Umbilical cord (tissue), 1 donor: ENCODE measurements at regions not wholly inside any gene's neighbourhood (a gene's known extent, or its start where the extent isn't known, plus 50 kb on each side); places are given as distances from the start of the nearest gene placed in this dataset.

Experiments
- DNase-seq: peaks from one replicate; pipeline ENCODE4 v3.0.0-alpha.2; 2015; ENCODE audit warnings: low spot score

GRCh38 chr2:129329574-129329973 is 649.9 kb upstream of the RAB6C start:
- no peak for DNase-seq

DNA sequence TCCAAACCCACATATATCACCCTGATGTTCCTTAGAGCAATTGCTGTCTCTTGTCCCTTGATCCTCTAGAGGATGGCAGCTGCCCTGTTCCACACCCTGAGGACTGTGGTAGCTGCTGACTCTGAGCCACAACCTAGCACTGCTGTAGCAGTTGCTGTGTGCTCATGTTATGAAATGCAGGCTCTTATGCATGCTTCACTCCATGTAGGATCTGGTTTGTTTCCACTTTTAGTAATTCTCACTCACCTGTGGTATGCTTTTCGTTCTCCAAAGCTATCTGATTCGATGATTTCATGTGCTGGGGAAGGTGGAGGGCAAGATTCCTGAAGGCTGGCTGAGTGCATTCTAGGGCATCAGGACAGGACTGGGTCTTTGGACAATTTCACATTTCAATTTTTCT is 649.0 kb upstream of the RAB6C start:
- DNase-seq = no peak

DNA sequence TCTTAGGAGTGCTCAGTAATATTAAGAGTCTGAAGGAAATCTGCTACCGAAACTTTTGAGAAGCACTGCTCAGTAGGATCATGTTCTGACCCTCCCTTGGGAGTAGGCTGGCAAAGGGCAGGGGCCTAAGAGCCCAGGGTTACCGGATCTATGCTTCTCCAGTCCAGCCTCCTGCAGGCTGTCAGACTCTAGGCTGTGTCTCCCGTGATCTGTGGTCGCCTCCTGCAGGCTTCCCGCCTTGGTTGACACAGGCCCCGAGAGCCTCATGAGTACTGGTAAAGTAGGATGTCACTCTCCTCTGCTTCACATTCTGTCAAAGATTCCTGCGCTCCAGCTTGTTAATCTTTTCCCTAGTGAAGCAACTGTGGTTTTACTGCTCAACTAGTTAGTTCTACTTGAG is 647.8 kb upstream of the RAB6C start:
- no peak for DNase-seq

- no peak for DNase-seq
Measured at GRCh38 chr2:129334128-129334527, 645.3 kb upstream of the RAB6C start.

- DNase-seq = no peak
Measured at GRCh38 chr2:129334696-129335410, 644.6 kb upstream of the RAB6C start.

DNA sequence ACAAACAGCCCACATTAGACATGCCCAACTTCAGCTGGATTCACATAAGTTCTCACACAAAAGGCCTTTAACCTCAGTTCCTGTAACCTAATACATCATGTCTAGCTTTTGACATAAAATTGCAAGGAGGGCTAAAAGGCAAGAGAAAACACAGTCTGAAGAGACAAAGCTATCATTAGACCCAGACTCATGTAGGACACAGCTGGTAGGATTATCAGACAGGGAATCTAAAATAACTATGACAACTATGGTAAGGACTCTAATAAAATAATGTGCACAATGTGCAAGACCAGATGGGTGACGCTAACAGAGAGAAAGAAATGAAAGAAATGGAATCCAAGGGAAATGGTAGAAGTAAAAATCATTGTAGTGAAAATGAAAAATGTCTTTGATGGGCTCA is 643.2 kb upstream of the RAB6C start:
- no peak for DNase-seq

DNA sequence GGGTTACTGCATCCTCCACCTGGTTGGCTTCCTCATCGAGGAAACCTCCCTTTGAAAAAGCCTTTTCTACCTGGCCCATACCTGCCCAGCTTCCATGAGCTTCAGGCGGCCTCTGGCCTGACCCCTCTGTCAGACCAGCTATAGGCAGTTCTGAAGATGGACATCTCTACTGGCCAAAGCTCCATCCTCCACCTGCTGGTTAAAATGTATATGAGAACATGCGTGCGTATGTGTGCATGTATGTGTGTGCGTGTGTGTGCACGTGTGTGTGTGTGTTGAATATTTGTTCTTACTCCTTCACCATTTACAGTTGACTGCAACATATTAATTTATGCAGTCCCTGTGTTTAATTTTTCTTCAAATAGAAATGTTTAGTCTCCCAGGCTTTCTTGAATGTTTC is 642.4 kb upstream of the RAB6C start:
- DNase-seq = no peak

- no peak for DNase-seq
Measured at GRCh38 chr2:129345540-129345939, 633.9 kb upstream of the RAB6C start.

DNA sequence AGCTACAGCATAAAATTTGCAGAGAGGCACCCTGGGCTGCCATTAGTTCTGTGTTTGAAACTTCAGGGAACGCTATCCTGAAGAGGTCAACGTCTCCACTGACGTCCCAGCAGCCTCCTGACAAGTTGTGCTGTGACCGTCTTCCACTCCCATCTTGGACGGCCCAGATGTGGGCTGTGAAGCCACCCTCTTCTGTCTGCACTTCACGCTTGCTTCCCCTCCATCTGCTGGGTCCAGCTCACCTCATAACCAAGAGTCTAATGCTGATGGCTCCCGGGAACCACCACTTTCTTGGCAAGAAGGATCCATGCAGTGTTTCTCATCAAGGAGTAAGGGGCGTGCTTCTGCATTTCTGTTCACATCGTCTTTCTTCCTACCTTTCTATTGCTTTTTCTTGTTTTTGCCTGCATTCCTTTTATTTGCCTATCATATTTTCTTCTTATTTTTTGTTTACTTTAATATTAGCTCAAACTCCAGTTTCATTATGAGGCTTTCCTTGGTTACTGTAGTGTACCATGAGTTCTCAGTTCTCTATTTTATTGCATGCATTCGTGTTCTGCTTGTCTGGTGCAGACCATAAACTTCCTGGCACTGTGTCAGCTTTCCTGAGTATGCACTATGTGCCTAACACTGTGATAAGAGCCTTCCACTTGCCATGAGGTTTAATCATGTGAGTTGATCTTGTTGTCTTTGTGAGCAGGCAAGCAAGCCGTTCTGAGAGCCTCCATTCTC is 631.8 kb upstream of the RAB6C start:
- DNase-seq = peak; percentile 5

DNA sequence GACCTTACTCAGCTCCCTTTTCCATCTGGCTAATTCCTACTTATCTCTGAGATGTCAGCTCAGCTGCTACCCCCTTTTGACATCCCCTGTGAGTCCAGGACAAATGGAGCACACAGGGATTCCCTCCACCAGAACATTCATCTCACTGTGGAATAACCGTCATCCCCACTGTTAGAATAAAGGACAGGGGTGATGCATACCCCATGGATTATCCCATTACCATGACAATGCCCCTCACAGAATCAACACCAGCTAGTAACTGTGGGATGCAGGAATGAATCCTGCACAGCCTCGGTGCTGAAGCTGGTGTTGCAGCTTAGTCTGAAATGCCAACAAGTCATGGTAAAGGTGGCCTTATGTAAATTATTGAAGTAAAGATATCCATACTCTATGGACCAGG is 624.8 kb upstream of the RAB6C start:
- no peak for DNase-seq

DNA sequence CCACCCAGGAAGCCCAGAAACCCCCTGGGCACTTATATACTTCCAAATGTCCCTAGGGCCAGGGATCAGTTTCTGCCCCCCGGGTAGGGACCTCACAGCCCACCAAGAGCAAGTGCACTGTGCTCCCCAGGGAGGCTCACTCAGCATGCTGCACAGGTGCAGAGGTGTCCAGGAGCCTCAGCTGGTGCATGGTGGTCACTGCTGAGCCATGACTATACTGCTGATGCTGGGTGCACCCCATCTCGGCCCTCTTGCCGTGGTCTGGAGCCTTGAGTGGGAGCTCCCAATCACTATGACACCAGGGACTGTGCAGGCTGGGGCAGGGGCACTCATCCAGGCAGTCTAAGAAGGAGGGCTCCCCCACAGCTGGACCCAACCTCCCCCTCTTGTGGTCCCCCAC is 617.8 kb upstream of the RAB6C start:
- no peak for DNase-seq

GRCh38 chr2:129366263-129366662 is 613.2 kb upstream of the RAB6C start:
- no peak for DNase-seq

GRCh38 chr2:129367107-129367506 is 612.4 kb upstream of the RAB6C start:
- no peak for DNase-seq

GRCh38 chr2:129369437-129369836 is 610.0 kb upstream of the RAB6C start:
- DNase-seq = no peak

DNA sequence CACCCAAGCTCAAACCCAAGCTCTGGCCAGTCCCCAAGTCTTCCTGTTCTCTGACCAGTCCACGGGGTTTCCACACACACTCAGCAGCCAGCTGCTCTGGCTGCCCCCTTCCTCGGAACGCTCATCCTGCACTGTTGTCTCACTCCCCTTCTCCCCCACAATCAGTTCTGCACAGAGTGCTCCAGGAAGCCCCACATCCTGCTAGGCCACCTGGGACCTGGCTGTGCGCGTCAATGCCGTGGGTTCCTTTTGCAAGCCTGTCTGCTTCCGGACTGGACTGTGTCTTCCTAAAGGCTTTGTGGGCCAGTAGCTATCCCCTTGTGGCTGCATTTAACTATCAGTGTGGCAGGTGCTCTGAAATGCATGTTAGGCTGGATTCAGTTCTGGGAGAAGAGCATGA is 605.0 kb upstream of the RAB6C start:
- no peak for DNase-seq

DNA sequence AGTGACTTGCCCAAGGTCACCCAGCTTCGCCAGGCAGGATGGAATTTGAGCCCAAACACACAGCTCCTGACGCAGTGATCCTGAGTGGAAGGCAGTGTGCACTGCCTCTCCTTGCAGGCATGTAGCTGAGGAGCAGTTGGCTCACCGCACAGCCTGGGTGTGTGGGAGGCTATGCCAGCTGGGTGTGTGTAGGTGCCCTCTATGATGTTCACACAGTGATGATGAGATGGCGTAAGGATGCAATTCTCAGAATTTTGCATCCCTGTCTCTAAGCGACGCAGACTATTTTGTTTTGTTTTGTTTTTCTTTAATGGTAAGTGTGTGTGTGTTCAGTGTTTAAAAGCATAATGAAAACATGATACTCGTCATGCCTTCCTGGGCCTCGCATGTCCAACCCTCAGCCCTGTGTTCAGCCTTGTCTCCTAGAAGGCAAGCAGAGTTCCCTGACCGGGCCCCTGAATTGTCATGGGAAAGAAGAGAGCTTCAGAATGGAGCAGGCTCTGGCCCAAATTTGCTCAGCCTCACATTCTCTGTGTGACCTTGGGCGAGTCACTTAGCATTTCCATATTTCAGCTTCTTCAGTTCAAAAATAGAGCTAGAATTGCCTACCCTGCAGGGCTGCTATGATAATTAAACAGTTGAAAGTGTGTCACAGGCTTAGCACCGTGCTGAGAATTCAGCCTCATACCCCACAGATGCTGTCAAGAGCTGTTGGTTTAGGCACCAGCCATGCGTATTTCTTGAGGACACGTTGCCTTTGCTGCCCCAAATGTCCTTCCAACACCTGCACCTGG is 603.6 kb upstream of the RAB6C start:
- no peak for DNase-seq

GRCh38 chr2:129376426-129377077 is 602.9 kb upstream of the RAB6C start:
- DNase-seq = peak; percentile 13

DNA sequence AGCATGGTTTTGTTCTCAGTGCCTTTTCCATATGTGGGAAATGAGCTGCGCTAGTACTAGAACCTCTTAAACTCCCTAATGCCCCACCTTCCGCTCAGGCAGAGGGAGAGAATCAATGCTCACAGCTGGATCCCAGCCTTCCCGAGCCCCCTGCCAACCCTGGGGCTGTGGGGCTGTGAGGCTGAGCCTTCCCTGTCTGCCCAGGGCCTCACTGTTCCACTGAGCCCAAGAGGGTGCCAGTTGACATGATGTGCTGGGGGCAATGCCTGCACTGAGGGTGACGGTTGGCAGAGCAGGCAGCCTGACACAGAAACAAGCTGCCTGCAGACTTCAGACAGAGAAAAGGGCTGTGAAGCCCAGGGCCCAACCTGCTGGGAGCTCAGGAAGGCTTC is 602.4 kb upstream of the RAB6C start:
- no peak for DNase-seq

DNA sequence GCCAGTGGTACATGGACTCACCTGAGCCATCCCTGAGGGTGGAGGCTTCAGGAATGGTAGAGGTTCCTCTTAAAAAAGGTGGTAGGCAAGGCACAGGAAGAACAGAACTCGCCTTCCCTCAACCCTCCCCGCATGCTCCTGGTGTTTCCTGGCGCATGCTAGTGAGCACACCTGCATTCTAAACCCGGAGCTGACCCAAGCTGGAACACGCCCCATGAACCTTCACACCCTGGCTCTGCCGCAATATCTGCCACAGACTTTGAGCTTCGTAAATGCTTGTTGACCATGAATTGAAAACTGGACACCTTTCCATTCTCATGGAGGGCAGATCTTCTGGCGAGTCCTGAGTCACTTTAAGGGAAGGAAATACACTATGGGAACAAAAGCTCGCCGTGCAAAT is 601.3 kb upstream of the RAB6C start:
- no peak for DNase-seq

- no peak for DNase-seq
Measured at GRCh38 chr2:129379411-129379810, 600.1 kb upstream of the RAB6C start.

DNA sequence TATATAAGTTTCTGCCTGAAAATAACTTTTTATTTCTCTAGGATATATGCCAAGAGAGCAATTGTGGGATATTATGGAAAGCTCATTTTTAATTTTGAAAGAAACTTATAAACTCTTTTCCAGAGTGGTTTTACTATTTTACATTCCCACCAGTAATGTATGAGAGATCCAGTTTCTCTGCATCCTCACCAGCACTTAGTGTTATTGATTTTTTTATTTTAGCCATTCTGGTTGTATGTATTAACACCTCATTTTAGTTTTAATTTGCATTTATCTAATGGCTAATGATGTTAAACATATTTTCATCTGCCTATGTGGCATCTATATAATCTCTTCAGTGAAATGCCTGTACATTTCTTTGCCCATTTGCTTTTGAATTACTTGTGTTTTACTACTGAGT is 597.7 kb upstream of the RAB6C start:
- DNase-seq = no peak

- no peak for DNase-seq
Measured at GRCh38 chr2:129388870-129389269, 590.6 kb upstream of the RAB6C start.
